Glutamatergic neuron (in vitro differentiated cells): ENCODE measurements at regions not wholly inside any gene's neighbourhood (a gene's known extent, or its start where the extent isn't known, plus 50 kb on each side); places are given as distances from the start of the nearest gene placed in this dataset.

ENCODE experiments used
- DNase-seq: peaks from one replicate; pipeline ENCODE4 v3.0.0; 2022
- H3K27ac Mint-ChIP-seq: one replicate; pipeline ENCODE4 v1.8.0; 2020; ENCODE audit warnings: mild to moderate bottlenecking, mixed read lengths, inconsistent platforms; ENCODE audit not compliant: unreplicated experiment
- H3K27me3 Mint-ChIP-seq: one replicate; pipeline ENCODE4 v1.8.0; 2020; ENCODE audit warnings: mild to moderate bottlenecking, moderate library complexity, mixed read lengths, inconsistent platforms; ENCODE audit not compliant: unreplicated experiment
- H3K36me3 Mint-ChIP-seq: one replicate; pipeline ENCODE4 v1.8.0; 2020; ENCODE audit warnings: mild to moderate bottlenecking, mixed read lengths, inconsistent platforms; ENCODE audit not compliant: unreplicated experiment
- H3K4me1 Mint-ChIP-seq: one replicate; pipeline ENCODE4 v1.8.0; 2020; ENCODE audit warnings: mild to moderate bottlenecking, low read depth, mixed read lengths, inconsistent platforms; ENCODE audit not compliant: unreplicated experiment
- H3K4me3 Mint-ChIP-seq: one replicate; pipeline ENCODE4 v1.8.0; 2020; ENCODE audit warnings: mild to moderate bottlenecking, mixed read lengths, inconsistent platforms; ENCODE audit not compliant: unreplicated experiment
- H3K9me3 Mint-ChIP-seq: one replicate; pipeline ENCODE4 v1.8.0; 2020; ENCODE audit warnings: mild to moderate bottlenecking, moderate library complexity, mixed read lengths, inconsistent platforms; ENCODE audit not compliant: unreplicated experiment
- TF ChIP-seq, protein P1 (sequence below): fragments of 200-600 bp; sonication (generic); IDR thresholded peaks from one replicate; pipeline ENCODE4 v1.5.0; 2021; ENCODE audit not compliant: partially characterized antibody, unreplicated experiment

DNA sequence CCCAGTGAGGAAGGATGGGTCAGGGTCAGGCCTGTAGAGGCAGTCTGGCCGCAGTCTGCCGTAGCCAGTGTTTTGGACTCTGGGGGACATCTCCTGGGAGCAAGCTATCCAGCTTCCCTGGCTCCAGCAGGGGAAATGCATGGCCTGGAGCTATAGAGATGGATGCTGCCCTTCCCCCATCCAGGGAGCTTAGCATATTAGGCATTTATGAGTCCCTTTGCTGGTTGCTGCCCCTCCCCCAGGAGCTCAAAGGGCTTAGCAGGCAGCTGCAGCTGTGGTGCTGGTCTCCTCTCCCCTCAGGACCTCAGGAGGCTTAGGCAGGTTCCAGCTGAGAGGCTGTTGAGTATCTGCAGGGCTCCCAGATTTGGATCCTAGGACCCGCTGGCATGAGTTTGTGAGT is 1158.7 kb downstream of the DTWD2 start:
- Mint-ChIP-seq H3K27me3 (peaks cover 3% of the 10 kb centered on the region), H3K9me3 (peaks cover 7% of the 10 kb centered on the region), H3K27ac (no peak overlapping the region), H3K4me3 (no peak overlapping the region), H3K4me1 (peaks cover 16% of the 10 kb centered on the region), H3K36me3 (peaks cover 7% of the 10 kb centered on the region)
- DNase-seq = peak; percentile 59
- TF ChIP-seq, protein P1, sequence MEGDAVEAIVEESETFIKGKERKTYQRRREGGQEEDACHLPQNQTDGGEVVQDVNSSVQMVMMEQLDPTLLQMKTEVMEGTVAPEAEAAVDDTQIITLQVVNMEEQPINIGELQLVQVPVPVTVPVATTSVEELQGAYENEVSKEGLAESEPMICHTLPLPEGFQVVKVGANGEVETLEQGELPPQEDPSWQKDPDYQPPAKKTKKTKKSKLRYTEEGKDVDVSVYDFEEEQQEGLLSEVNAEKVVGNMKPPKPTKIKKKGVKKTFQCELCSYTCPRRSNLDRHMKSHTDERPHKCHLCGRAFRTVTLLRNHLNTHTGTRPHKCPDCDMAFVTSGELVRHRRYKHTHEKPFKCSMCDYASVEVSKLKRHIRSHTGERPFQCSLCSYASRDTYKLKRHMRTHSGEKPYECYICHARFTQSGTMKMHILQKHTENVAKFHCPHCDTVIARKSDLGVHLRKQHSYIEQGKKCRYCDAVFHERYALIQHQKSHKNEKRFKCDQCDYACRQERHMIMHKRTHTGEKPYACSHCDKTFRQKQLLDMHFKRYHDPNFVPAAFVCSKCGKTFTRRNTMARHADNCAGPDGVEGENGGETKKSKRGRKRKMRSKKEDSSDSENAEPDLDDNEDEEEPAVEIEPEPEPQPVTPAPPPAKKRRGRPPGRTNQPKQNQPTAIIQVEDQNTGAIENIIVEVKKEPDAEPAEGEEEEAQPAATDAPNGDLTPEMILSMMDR = no peak

DNA sequence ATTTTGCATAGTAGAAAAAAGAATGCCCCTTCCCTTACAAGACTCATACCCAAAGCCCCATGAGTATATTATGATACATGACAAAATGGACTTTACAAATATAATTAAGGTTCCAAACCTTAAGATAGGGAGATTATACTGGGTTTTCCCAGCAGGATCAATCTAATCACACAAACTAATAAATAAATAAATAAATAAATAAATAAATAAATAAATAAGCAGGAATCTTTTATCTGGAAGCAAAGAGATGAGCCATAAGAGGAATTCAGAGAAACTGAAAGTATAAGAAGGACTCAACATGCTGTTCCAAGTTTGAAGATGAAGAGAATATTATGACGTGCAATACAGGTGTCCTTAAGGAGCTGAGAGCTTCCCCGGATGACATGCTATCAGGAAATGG is 1174.5 kb downstream of the DTWD2 start:
- no peak for DNase-seq
- TF ChIP-seq, protein P1 = no peak
- no peaks in the 10 kb centered on the region for H3K9me3 Mint-ChIP-seq
- peaks cover 2% of the 10 kb centered on the region for H3K27me3 Mint-ChIP-seq
- H3K36me3 Mint-ChIP-seq = no peaks in the 10 kb centered on the region
- H3K27ac Mint-ChIP-seq = no peak overlapping the region
- H3K4me3 Mint-ChIP-seq = no peak overlapping the region
- no peaks in the 10 kb centered on the region for H3K4me1 Mint-ChIP-seq

DNA sequence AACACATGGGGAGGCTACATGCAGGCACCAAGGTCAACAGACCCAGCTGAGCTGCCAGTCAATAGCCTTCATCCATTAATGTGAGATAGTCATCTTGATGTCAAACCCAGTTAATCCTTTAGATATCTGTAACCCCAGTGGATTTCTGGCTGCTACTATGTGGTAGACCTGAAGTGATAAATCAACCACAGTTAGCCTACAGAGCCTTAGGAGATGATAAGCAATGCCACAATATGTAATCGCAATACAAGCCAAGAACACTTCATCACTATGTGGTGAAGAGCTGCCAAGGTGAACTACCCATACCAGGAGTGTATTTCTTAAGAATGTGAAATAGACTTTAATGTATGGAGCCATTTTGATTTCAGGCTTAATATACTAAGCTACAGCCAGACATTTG is 1175.5 kb downstream of the DTWD2 start:
- TF ChIP-seq, protein P1 = no peak
- Mint-ChIP-seq H3K27ac (no peak overlapping the region), H3K27me3 (peaks cover 2% of the 10 kb centered on the region), H3K4me1 (no peaks in the 10 kb centered on the region), H3K36me3 (no peaks in the 10 kb centered on the region), H3K9me3 (no peaks in the 10 kb centered on the region), H3K4me3 (no peak overlapping the region)
- no peak for DNase-seq

DNA sequence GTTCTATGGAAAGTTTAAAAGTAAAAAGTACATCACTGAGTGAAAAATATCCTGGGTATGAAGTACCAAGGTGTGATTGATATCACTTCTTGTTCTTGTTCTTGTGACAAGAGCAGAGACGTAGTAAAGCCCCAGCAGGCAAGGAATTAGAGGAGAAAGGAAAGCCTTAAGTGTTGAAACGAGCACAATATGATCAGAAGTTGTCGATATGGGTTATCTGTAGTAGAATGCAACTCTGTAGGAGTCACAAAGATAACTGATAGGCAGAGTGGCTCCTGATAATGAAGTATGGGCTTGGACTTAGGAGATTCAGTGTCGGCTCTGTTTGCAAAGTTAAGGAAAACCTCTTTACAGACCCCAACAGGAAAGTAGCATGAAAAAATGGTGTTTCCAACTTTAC is 1179.1 kb downstream of the DTWD2 start:
- Mint-ChIP-seq H3K9me3 (no peaks in the 10 kb centered on the region), H3K36me3 (no peaks in the 10 kb centered on the region), H3K27ac (no peak overlapping the region), H3K4me3 (no peak overlapping the region), H3K27me3 (peaks cover 2% of the 10 kb centered on the region), H3K4me1 (peaks cover 4% of the 10 kb centered on the region)
- TF ChIP-seq, protein P1 = no peak
- no peak for DNase-seq

DNA sequence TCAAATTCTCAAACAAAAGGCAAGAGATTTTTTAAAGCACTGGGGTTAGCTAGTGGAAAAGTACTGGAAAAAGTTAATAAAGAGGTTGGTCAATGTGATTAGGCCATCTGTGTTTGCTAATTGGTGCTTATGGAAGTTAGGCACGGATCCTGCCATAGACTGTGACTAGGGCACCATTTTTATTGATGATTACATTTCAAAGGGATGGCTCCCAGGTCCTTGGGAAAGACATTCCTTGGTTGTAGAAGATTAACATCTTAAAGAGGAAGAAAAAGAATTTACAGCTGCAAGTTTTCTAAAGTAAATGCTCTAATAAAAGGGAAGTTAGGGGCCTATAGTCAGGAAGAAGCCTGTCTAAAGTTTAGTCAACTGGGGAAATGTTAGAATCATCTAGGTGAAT is 1183.3 kb downstream of the DTWD2 start:
- TF ChIP-seq, protein P1 = no peak
- no peak overlapping the region for H3K27ac Mint-ChIP-seq
- H3K9me3 Mint-ChIP-seq = no peaks in the 10 kb centered on the region
- DNase-seq = no peak
- H3K4me1 Mint-ChIP-seq = peaks cover 4% of the 10 kb centered on the region
- no peak overlapping the region for H3K4me3 Mint-ChIP-seq
- no peaks in the 10 kb centered on the region for H3K36me3 Mint-ChIP-seq
- H3K27me3 Mint-ChIP-seq = peaks cover 2% of the 10 kb centered on the region
